Keratinocyte (primary cell): ENCODE measurements at regions not wholly inside any gene's neighbourhood (a gene's known extent, or its start where the extent isn't known, plus 50 kb on each side); places are given as distances from the start of the nearest gene placed in this dataset.

Experiments used
- EZH2 ChIP-seq: IDR thresholded peaks from one replicate; pipeline ENCODE4 v1.6.1; 2012; ENCODE audit warnings: inconsistent platforms, mild to moderate bottlenecking, low read length, moderate library complexity
- TF ChIP-seq, protein P1 (sequence below), 3 experiments: IDR thresholded peaks in 1 of 3; conservative IDR thresholded peaks in 1 of 3; optimal IDR thresholded peaks in 1 of 3; 2 replicates in 2 of 3; 3 replicates in 1 of 3; pipeline versions ENCODE3 to v1.5.1; 2011; ENCODE audit warnings: low read length in 3 of 3, mild to moderate bottlenecking in 3 of 3, moderate library complexity in 2 of 3, control low read depth in 1 of 3, inconsistent platforms in 1 of 3; ENCODE audit not compliant: insufficient read depth in 2 of 3; ENCODE audit errors: extremely low read depth in 1 of 3

DNA sequence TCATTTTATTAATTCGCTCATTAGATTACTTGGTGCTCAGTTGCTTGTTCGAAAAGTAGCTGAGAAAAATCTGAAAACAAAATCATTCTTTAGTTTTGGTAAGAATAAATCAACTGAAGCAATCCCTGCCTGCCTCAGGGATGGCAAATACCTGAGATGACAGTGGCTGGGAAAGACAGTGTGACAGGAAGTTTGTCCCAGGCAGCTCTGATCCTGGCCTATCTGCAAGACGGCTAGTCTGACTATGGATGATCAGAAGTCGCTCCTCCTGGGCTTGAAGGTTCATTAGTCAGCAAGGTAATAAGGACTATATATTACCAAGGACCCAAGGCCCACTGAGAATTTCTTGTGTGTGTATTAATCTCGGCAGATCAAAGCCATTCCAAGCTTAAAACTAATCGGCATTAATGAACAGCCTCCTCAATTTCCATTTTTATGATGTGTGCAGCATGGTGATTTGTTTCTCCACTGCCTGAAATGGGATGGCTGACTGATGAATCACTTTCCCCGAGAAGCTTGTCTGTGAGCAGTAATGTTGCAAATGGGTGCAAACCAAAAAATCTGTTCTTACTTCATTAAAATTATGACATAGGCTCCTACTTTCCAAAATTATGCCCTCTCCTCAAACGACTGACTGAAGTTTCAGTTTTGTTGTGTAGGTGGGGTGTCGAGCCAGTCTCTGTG, 199.9 kb downstream of the ACTR3 start:
- no peak for TF ChIP-seq EZH2
- TF ChIP-seq, protein P1, sequence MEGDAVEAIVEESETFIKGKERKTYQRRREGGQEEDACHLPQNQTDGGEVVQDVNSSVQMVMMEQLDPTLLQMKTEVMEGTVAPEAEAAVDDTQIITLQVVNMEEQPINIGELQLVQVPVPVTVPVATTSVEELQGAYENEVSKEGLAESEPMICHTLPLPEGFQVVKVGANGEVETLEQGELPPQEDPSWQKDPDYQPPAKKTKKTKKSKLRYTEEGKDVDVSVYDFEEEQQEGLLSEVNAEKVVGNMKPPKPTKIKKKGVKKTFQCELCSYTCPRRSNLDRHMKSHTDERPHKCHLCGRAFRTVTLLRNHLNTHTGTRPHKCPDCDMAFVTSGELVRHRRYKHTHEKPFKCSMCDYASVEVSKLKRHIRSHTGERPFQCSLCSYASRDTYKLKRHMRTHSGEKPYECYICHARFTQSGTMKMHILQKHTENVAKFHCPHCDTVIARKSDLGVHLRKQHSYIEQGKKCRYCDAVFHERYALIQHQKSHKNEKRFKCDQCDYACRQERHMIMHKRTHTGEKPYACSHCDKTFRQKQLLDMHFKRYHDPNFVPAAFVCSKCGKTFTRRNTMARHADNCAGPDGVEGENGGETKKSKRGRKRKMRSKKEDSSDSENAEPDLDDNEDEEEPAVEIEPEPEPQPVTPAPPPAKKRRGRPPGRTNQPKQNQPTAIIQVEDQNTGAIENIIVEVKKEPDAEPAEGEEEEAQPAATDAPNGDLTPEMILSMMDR (optimal IDR thresholded peaks at IDR 0.05 in 1 of 3, IDR thresholded peaks at IDR 0.05 in 1 of 3, conservative IDR thresholded peaks at IDR 0.05 in 1 of 3; ENCODE audit: extremely low read depth in 1 of 3, insufficient read depth in 2 of 3, low read length in 3 of 3) = no peak
